Neural cell (in vitro differentiated cells): ENCODE measurements at regions not wholly inside any gene's neighbourhood (a gene's known extent, or its start where the extent isn't known, plus 50 kb on each side); places are given as distances from the start of the nearest gene placed in this dataset.

ENCODE experiments used
- H2AFZ ChIP-seq: fragments of 200-600, 300-800 bp; sonication (generic), shearing (Covaris generic); 2 replicates; pipeline ENCODE4 v1.6.0; 2014; ENCODE audit warnings: low read depth, mild to moderate bottlenecking, antibody characterized with exemption, low read length, moderate library complexity
- H3F3A ChIP-seq: fragments of 200-600 bp; shearing (Covaris generic); 2 replicates; pipeline ENCODE4 v1.6.1; 2016; ENCODE audit warnings: mild to moderate bottlenecking, moderate library complexity, mixed read lengths, antibody characterized with exemption, low read length; ENCODE audit not compliant: insufficient read depth, poor library complexity, severe bottlenecking
- H3K27ac ChIP-seq: fragments of 200-600, 300-800 bp; sonication (generic), shearing (Covaris generic); 2 replicates; pipeline ENCODE4 v1.5.1; 2014; ENCODE audit warnings: mild to moderate bottlenecking, low read length, moderate library complexity
- H3K27me3 ChIP-seq: fragments of 300-800, 200-600 bp; sonication (generic), shearing (Covaris generic); 2 replicates; pipeline ENCODE4 v1.6.0; 2014; ENCODE audit warnings: mild to moderate bottlenecking, low read depth, low read length, moderate library complexity; ENCODE audit not compliant: insufficient read depth
- H3K36me3 ChIP-seq: fragments of 300-800, 200-600 bp; sonication (generic), shearing (Covaris generic); 2 replicates; pipeline ENCODE4 v1.5.1; 2014; ENCODE audit warnings: mild to moderate bottlenecking, antibody characterized with exemption, low read length, moderate library complexity; ENCODE audit not compliant: insufficient read depth
- H3K4me2 ChIP-seq: fragments of 300-800, 200-600 bp; sonication (generic), shearing (Covaris generic); 2 replicates; pipeline ENCODE4 v1.6.0; 2014; ENCODE audit warnings: mild to moderate bottlenecking, low read length
- H3K4me3 ChIP-seq: fragments of 300-800, 200-600 bp; sonication (generic), shearing (Covaris generic); 2 replicates; pipeline ENCODE4 v1.5.1; 2014; ENCODE audit warnings: mild to moderate bottlenecking, low read length, moderate library complexity
- H3K79me2 ChIP-seq: fragments of 200-600 bp; shearing (Covaris generic); replicated peaks from 2 replicates; pipeline ENCODE4 v1.6.0; 2014; ENCODE audit warnings: mild to moderate bottlenecking, low read length, moderate library complexity; ENCODE audit not compliant: insufficient read depth
- H3K9ac ChIP-seq: fragments of 300-800, 200-600 bp; sonication (generic), shearing (Covaris generic); 2 replicates; pipeline ENCODE4 v1.6.1; 2016; ENCODE audit warnings: mild to moderate bottlenecking, low read length, mixed read lengths
- H3K9me2 ChIP-seq: fragments of 200-600 bp; shearing (Covaris generic); 2 replicates; pipeline ENCODE4 v1.6.1; 2016; ENCODE audit warnings: mild to moderate bottlenecking, low read length, mixed read lengths; ENCODE audit not compliant: insufficient read depth
- H3K9me3 ChIP-seq: fragments of 200-600, 300-800 bp; sonication (generic), shearing (Covaris generic); 2 replicates; pipeline ENCODE4 v1.6.1; 2016; ENCODE audit warnings: mild to moderate bottlenecking, mixed run types, low read length, moderate library complexity, mixed read lengths
- H4K20me1 ChIP-seq: fragments of 200-600 bp; shearing (Covaris generic); 2 replicates; pipeline ENCODE4 v1.6.1; 2016; ENCODE audit warnings: mild to moderate bottlenecking, mixed run types; ENCODE audit not compliant: insufficient read depth
- CTCF ChIP-seq: fragments of 450-650 bp; IDR thresholded peaks from 2 replicates; pipeline ENCODE4 v1.5.1; 2014; ENCODE audit warnings: antibody characterized with exemption, mild to moderate bottlenecking, moderate library complexity; ENCODE audit not compliant: poor library complexity, severe bottlenecking
- EP300 ChIP-seq: fragments of 450-650 bp; conservative IDR thresholded peaks from 2 replicates; pipeline ENCODE4 v1.6.1; 2014; ENCODE audit warnings: antibody characterized with exemption, mild to moderate bottlenecking, moderate library complexity; ENCODE audit not compliant: poor library complexity, severe bottlenecking
- EZH2 ChIP-seq: fragments of 200-600, 300-800 bp; shearing (Covaris generic), sonication (generic); IDR thresholded peaks from 2 replicates; pipeline ENCODE4 v1.6.1; 2014; ENCODE audit warnings: antibody characterized with exemption, low read length, borderline replicate concordance, mild to moderate bottlenecking; ENCODE audit not compliant: insufficient read depth, poor library complexity, severe bottlenecking
- MXI1 ChIP-seq: fragments of 450-650 bp; conservative IDR thresholded peaks from 2 replicates; pipeline ENCODE4 v1.6.1; 2014; ENCODE audit warnings: antibody characterized with exemption, mild to moderate bottlenecking; ENCODE audit not compliant: poor library complexity, severe bottlenecking
- POLR2AphosphoS5 ChIP-seq: IDR thresholded peaks from 2 replicates; pipeline ENCODE4 v1.6.1; 2012
- RAD21 ChIP-seq: fragments of 450-650 bp; conservative IDR thresholded peaks from 2 replicates; pipeline ENCODE4 v1.6.1; 2014; ENCODE audit warnings: antibody characterized with exemption, mild to moderate bottlenecking, moderate library complexity
- SMC3 ChIP-seq: fragments of 450-650 bp; conservative IDR thresholded peaks from 2 replicates; pipeline ENCODE4 v1.6.1; 2014; ENCODE audit warnings: antibody characterized with exemption, mild to moderate bottlenecking, moderate library complexity; ENCODE audit not compliant: poor library complexity
- TAF1 ChIP-seq: IDR thresholded peaks from 2 replicates; pipeline ENCODE4 v1.6.1; 2012; ENCODE audit warnings: low read depth
- TF ChIP-seq, protein P1 (sequence below): IDR thresholded peaks from 2 replicates; pipeline ENCODE4 v1.6.1; 2012; ENCODE audit warnings: borderline replicate concordance

DNA sequence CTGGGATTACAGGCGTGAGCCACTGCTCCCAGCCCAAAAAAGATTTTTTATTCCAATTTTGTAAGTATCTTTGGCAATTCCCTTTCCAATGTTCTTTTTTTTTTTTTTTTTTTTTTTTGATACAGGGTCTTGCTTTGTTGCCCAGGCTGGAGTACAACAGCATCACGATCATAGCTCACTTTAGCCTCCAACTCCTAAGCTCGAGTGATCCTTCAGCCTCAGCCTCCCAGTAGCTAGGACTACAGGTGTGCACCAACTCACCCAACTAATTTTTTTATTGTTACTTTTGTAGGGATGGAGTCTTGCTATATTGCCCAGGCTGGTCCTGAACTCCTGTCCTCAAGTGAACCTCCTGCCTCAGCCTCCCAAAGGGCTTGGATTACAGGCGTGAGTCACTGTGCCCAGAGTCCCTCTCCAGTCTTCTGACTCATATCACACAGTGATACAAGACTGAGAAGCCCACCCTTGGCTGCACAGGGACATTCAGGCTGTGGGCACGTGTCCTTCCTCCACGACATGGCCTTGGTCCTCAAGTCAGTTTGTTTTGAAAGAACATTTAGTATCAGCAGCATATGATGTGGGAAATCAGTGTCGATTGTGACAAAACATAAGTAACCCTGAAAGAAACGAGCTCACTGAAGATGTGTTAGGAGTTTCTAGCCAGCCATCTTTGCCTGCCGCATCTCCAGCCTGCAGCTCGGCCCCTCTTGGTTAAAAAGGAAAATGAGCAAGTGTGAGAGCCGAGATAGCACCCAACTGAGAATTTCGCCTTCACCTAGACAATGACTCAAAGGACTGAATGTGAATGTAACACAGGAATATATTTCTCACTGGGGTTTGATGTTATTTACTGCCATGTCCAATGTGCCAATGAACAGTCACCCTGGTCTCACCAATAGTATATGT, 175.5 kb downstream of the MN1 start:
- Histone ChIP-seq H3K27me3 (no peaks in the 10 kb centered on the region), H3K79me2 (no peaks in the 10 kb centered on the region), H3F3A (no peaks in the 10 kb centered on the region), H3K9me3 (no peaks in the 10 kb centered on the region), H4K20me1 (no peaks in the 10 kb centered on the region), H3K9ac (no peak overlapping the region), H2AFZ (no peak overlapping the region), H3K4me2 (no peak overlapping the region), H3K27ac (no peak overlapping the region), H3K4me3 (no peak overlapping the region), H3K9me2 (no peaks in the 10 kb centered on the region), H3K36me3 (no peaks in the 10 kb centered on the region)
- TF ChIP-seq RAD21, result no peak
- TF ChIP-seq, protein P1, sequence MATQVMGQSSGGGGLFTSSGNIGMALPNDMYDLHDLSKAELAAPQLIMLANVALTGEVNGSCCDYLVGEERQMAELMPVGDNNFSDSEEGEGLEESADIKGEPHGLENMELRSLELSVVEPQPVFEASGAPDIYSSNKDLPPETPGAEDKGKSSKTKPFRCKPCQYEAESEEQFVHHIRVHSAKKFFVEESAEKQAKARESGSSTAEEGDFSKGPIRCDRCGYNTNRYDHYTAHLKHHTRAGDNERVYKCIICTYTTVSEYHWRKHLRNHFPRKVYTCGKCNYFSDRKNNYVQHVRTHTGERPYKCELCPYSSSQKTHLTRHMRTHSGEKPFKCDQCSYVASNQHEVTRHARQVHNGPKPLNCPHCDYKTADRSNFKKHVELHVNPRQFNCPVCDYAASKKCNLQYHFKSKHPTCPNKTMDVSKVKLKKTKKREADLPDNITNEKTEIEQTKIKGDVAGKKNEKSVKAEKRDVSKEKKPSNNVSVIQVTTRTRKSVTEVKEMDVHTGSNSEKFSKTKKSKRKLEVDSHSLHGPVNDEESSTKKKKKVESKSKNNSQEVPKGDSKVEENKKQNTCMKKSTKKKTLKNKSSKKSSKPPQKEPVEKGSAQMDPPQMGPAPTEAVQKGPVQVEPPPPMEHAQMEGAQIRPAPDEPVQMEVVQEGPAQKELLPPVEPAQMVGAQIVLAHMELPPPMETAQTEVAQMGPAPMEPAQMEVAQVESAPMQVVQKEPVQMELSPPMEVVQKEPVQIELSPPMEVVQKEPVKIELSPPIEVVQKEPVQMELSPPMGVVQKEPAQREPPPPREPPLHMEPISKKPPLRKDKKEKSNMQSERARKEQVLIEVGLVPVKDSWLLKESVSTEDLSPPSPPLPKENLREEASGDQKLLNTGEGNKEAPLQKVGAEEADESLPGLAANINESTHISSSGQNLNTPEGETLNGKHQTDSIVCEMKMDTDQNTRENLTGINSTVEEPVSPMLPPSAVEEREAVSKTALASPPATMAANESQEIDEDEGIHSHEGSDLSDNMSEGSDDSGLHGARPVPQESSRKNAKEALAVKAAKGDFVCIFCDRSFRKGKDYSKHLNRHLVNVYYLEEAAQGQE, result no peak
- TF ChIP-seq POLR2AphosphoS5, result no peak
- TF ChIP-seq MXI1, result no peak
- TF ChIP-seq SMC3, result no peak
- no peak for TF ChIP-seq EZH2
- TF ChIP-seq EP300, result no peak
- no peak for TF ChIP-seq TAF1
- TF ChIP-seq CTCF, result no peak

DNA sequence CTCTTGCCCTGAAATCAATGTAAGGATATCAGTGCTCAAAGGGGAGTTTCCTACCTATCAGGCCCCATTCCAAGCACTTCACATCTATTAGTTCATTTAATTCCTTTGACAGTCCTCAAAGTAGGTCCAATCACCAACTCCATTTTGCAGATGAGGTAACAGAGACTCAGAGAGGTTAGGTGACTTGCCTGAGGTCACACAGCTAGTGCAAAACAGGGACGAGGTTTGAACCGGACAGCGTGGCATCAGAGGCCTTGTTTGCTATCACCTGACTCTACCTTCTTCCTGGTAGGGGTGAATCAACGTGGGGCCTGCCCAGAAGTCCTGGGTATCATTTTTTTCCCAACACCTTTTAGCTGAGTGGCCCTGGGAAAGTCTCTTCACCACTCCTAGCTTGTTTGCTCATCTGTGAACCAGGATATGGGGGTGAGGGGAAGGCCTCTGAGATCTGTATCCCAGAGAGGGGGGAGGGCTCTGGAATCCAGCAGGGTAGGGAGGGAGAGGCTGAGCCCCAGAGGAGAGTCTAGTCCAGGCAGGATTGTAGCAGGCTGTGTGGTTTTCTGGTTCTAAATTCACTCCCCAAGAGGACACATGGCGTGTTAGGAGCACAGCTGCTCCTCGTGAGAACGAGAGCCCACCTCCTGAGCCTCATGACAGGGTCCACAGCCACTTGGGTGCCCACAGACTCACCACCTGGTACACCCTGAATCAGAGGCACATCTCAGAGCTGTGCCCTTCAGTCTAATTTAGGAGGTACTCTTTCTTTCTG, 174.7 kb downstream of the MN1 start:
- Histone ChIP-seq H3K27ac (no peak overlapping the region), H2AFZ (no peak overlapping the region), H3K9me2 (no peaks in the 10 kb centered on the region), H3K9me3 (no peaks in the 10 kb centered on the region), H3K4me2 (no peak overlapping the region), H3K9ac (no peak overlapping the region), H3K27me3 (no peaks in the 10 kb centered on the region), H3F3A (no peaks in the 10 kb centered on the region), H3K4me3 (no peak overlapping the region), H3K79me2 (no peaks in the 10 kb centered on the region), H4K20me1 (no peaks in the 10 kb centered on the region), H3K36me3 (no peaks in the 10 kb centered on the region)
- TF ChIP-seq SMC3 (no peak), MXI1 (no peak), EP300 (no peak), EZH2 (no peak), CTCF (no peak), TAF1 (no peak), RAD21 (no peak), POLR2AphosphoS5 (no peak)
- TF ChIP-seq, protein P1, result no peak
